Body of pancreas (tissue), 4 donors: ENCODE measurements at regions not wholly inside any gene's neighbourhood (a gene's known extent, or its start where the extent isn't known, plus 50 kb on each side); places are given as distances from the start of the nearest gene placed in this dataset.

Experiments used
- POLR2A ChIP-seq, 3 donors: fragments of 450-650 bp; IDR thresholded peaks; one replicate each; pipeline ENCODE4 v1.6.1; 2016; ENCODE audit warnings: antibody characterized with exemption in 3 of 3, mild to moderate bottlenecking in 2 of 3
- TF ChIP-seq, protein P1 (sequence below), 7 experiments: fragments of 450-650 bp in 4 of 7; fragments of 200-600 bp in 3 of 7; sonication (generic) in 3 of 7; IDR thresholded peaks; one replicate each; pipeline ENCODE4 v1.5.1; 2016 to 2019; ENCODE audit warnings: antibody characterized with exemption in 7 of 7

DNA sequence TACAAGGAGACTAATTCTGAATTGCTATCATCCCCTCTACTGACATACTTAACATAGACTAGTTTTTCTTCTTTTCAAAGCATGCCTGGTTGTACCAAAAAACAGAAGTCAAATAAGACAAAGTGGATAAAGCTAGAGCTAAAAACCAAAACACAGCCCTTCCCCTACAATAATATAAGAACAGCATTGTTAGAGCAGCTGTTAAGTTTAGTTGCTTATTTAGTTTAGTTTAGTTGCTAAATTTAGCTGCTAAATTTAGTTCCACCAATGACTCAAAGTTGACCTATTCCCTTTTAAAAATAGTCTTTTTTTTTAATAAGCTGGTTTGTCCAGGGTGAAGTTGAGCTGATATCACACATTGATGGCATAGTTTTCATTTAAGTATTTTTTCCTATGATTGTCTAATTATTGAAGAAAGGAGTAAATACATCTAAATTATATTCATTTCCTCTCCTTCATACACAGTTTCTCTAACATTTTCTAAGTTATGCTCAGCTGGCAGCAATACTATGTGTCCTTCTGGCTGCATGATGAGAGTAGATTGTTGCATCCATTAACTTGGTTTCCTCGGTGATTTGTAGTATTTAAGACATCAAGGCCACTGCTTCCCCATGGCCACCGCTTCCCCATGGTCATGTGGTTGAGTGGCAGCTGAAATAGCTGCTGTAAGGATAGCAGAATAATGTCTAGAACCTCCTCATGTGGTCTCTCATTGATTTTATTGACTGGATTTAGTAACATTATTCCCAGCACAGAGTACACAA is 718.6 kb upstream of the NECTIN3 start:
- no peak for TF ChIP-seq POLR2A (IDR thresholded peaks at IDR 0.05)
- TF ChIP-seq, protein P1, sequence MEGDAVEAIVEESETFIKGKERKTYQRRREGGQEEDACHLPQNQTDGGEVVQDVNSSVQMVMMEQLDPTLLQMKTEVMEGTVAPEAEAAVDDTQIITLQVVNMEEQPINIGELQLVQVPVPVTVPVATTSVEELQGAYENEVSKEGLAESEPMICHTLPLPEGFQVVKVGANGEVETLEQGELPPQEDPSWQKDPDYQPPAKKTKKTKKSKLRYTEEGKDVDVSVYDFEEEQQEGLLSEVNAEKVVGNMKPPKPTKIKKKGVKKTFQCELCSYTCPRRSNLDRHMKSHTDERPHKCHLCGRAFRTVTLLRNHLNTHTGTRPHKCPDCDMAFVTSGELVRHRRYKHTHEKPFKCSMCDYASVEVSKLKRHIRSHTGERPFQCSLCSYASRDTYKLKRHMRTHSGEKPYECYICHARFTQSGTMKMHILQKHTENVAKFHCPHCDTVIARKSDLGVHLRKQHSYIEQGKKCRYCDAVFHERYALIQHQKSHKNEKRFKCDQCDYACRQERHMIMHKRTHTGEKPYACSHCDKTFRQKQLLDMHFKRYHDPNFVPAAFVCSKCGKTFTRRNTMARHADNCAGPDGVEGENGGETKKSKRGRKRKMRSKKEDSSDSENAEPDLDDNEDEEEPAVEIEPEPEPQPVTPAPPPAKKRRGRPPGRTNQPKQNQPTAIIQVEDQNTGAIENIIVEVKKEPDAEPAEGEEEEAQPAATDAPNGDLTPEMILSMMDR (IDR thresholded peaks at IDR 0.05) = no peak
